GM12878 (cell line): ENCODE measurements at regions not wholly inside any gene's neighbourhood (a gene's known extent, or its start where the extent isn't known, plus 50 kb on each side); places are given as distances from the start of the nearest gene placed in this dataset.

Experiments used
- ATAC-seq: fragments of 200-7000 bp; cut with Tn5 transposase; 3 replicates; pipeline ENCODE4 v1.9.1; 2020; ENCODE audit warnings: mild to moderate bottlenecking, moderate library complexity
- BruUV-seq: library from RNA; stranded (reverse); fragments of 400-500 nt; replicated peaks from 2 replicates; lab custom pipeline; 2021; lab: Mats Ljungman, UMichigan
- CTCF ChIA-PET: fragments of 300-600 bp; sonication (Branson Sonifier 250); formaldehyde crosslinking; extraction: SDS; loops from one replicate; lab custom pipeline; 2021; ENCODE audit warnings: inconsistent platforms; lab: Yijun Ruan, JAX
- POLR2A ChIA-PET: fragments of 350-600 bp; formaldehyde crosslinking; extraction: SDS; loops from one replicate; lab custom pipeline; 2021; ENCODE audit warnings: inconsistent platforms; lab: Charles Lee
- RAD21 ChIA-PET: fragments of 300-600 bp; sonication (Branson Sonifier 250); formaldehyde crosslinking; loops from one replicate; lab custom pipeline; 2023; ENCODE audit warnings: antibody characterized with exemption; ENCODE audit not compliant: unreplicated experiment; lab: Charles Lee
- SMC1A ChIA-PET: fragments of 300-600 bp; sonication (Branson Sonifier 250); formaldehyde crosslinking; loops from one replicate; lab custom pipeline; 2023; ENCODE audit not compliant: unreplicated experiment, uncharacterized antibody; lab: Charles Lee
- DNase-seq: peaks from one replicate; pipeline ENCODE4 v3.0.0-alpha.2; 2011; ENCODE audit warnings: low read depth, low spot score
- FAIRE-seq: peaks from 3 replicates; lab custom pipeline; 2011; peaks lifted over from hg19 to GRCh38; lab: Jason Lieb, UNC
- H2AFZ ChIP-seq: 2 replicates; pipeline ENCODE4 v1.6.0; 2011; ENCODE audit warnings: low read depth, low read length, control low read depth; ENCODE audit not compliant: control insufficient read depth
- H3K27ac ChIP-seq: 2 replicates; pipeline ENCODE4 v1.5.1; 2011; ENCODE audit warnings: control low read depth; ENCODE audit not compliant: control insufficient read depth, insufficient read depth
- H3K27me3 ChIP-seq, 2 experiments: replicated peaks in 1 of 2; 2 replicates each; pipeline versions ENCODE4 v1.6.0 to v1.6.1; 2011; ENCODE audit warnings: low read length in 1 of 2; ENCODE audit not compliant: control insufficient read depth in 2 of 2, insufficient read depth in 2 of 2
- H3K36me3 ChIP-seq, 2 experiments: 2 replicates each; pipeline ENCODE4 v1.5.1; 2011; ENCODE audit warnings: low read length in 1 of 2; ENCODE audit not compliant: control insufficient read depth in 2 of 2, insufficient read depth in 2 of 2
- H3K4me1 ChIP-seq: 2 replicates; pipeline ENCODE4 v1.6.1; 2011; ENCODE audit warnings: mild to moderate bottlenecking, low read length, moderate library complexity, mixed read lengths; ENCODE audit not compliant: control insufficient read depth, insufficient read depth
- H3K4me2 ChIP-seq: 2 replicates; pipeline ENCODE4 v1.6.0; 2011; ENCODE audit warnings: control low read depth; ENCODE audit not compliant: control insufficient read depth, insufficient read depth
- H3K4me3 ChIP-seq: fragments of 200-600 bp; sonication (generic); 2 replicates; pipeline ENCODE4 v1.5.1; 2016
- H3K79me2 ChIP-seq: 2 replicates; pipeline ENCODE4 v1.6.0; 2011; ENCODE audit warnings: low read length; ENCODE audit not compliant: control insufficient read depth, insufficient read depth
- H3K9ac ChIP-seq: 2 replicates; pipeline ENCODE4 v1.8.0; 2011; ENCODE audit warnings: low read length, control low read depth, mixed read lengths; ENCODE audit not compliant: control insufficient read depth, insufficient read depth
- H3K9me3 ChIP-seq: replicated peaks from 3 replicates; pipeline ENCODE4 v1.5.1; 2011; ENCODE audit warnings: mild to moderate bottlenecking, low read length; ENCODE audit not compliant: control insufficient read depth, insufficient read depth
- H4K20me1 ChIP-seq: 2 replicates; pipeline ENCODE4 v1.6.0; 2011; ENCODE audit not compliant: control insufficient read depth, insufficient read depth
- CBFB ChIP-seq: IDR thresholded peaks from 2 replicates; pipeline ENCODE4 v1.6.1; 2016; ENCODE audit warnings: antibody characterized with exemption, low read depth
- CBX3 ChIP-seq: fragments of 200-600 bp; sonication (generic); IDR thresholded peaks from 2 replicates; pipeline ENCODE4 v1.6.1; 2016; ENCODE audit warnings: low read depth, borderline replicate concordance
- CHD1 ChIP-seq: IDR thresholded peaks from 2 replicates; pipeline ENCODE4 v1.6.1; 2012; ENCODE audit warnings: low read depth, low read length, improper control_type of control experiment
- CREM ChIP-seq: IDR thresholded peaks from 2 replicates; pipeline ENCODE4 v1.6.1; 2014; ENCODE audit warnings: antibody characterized with exemption, low read depth
- EP300 ChIP-seq, 2 experiments: fragments of 150-350 bp in 1 of 2; IDR thresholded peaks; 2 replicates each; pipeline ENCODE4 v1.6.1; 2011 to 2012; ENCODE audit warnings: low read depth in 2 of 2, low read length in 2 of 2, borderline replicate concordance in 1 of 2, improper control_type of control experiment in 1 of 2, inconsistent platforms in 1 of 2; ENCODE audit not compliant: control insufficient read depth in 1 of 2
- IKZF2 ChIP-seq, 2 experiments: fragments of 450-650 bp; IDR thresholded peaks; 2 replicates each; pipeline ENCODE4 v1.6.1; 2017; ENCODE audit warnings: mild to moderate bottlenecking in 2 of 2, moderate library complexity in 2 of 2
- SIX5 ChIP-seq: IDR thresholded peaks from 2 replicates; pipeline ENCODE4 v1.6.1; 2011; ENCODE audit warnings: mild to moderate bottlenecking, low read depth, low read length, moderate library complexity; ENCODE audit not compliant: severe bottlenecking
- ZNF274 ChIP-seq: IDR thresholded peaks from one replicate; pipeline ENCODE4 v1.8.0; 2011; ENCODE audit not compliant: insufficient read length, insufficient read depth
- WGBS: methylation state at CpG from one replicate; pipeline ENCODE4 v1.1.6; 2016; ENCODE audit warnings: low lambda C conversion rate; ENCODE audit not compliant: insufficient replicate concordance, insufficient coverage; ENCODE audit errors: missing lambda C conversion rate; 5-methylcytosine and 5-hydroxymethylcytosine counted together
- in situ Hi-C: fragments of 300-500 bp; cut with MboI; formaldehyde crosslinking; loops from 9 replicates; pipeline ENCODE4 v1.14.3; 2018; ENCODE audit warnings: mixed read lengths
- intact Hi-C: fragments of 100-400 bp; cut with micrococcal nuclease; formaldehyde crosslinking; loops from one replicate; pipeline ENCODE4 v1.14.2; 2022; ENCODE audit not compliant: unreplicated experiment
- TF ChIP-seq, protein P1 (sequence below): fragments of 450-650 bp; IDR thresholded peaks from 2 replicates; pipeline ENCODE4 v1.6.1; 2017; ENCODE audit warnings: borderline replicate concordance
- TF ChIP-seq, protein P2 (sequence below): fragments of 450-650 bp; IDR thresholded peaks from 2 replicates; pipeline ENCODE4 v1.6.1; 2018; ENCODE audit warnings: mild to moderate bottlenecking, low read depth, moderate library complexity; ENCODE audit not compliant: partially characterized antibody

DNA sequence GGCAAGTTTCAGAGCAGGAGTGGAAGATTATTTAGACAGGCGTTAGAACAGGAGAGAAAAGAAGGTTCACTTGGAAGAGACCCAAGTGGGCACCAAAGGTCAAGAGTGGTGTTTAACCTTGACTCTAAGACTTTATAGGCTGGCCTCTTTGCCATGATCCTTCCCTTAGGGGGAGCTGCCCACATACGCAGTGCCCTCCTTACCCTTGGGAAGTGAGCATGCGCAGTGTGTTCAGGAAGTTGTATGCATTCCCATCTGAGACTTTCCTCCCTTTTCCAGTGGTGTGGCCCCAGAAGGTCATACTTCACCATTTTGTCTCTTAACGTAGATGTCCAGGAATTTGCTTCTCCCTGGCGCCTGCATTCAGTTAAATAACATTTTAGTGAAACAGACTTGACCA, 95.8 kb downstream of the CXCL12 start:
- ChIA-PET RAD21 (no interaction called here), POLR2A (no interaction called here), SMC1A (no interaction called here), CTCF (no interaction called here)
- BruUV-seq: no TSS peak
- Histone ChIP-seq H2AFZ (no peak overlapping the region), H3K4me3 (no peak overlapping the region), H3K9ac (no peak overlapping the region), H3K27me3 (no peaks in the 10 kb centered on the region; a peak in 1 of 4 replicates), H3K27ac (no peak overlapping the region), H4K20me1 (no peaks in the 10 kb centered on the region), H3K4me2 (no peak overlapping the region), H3K36me3 (no peaks in the 10 kb centered on the region), H3K79me2 (no peaks in the 10 kb centered on the region), H3K4me1 (peaks cover 3% of the 10 kb centered on the region; the same call in 1 of the 2 replicates), H3K9me3 (no peaks in the 10 kb centered on the region)
- WGBS: 77% methylated on average over 5 of the region's 5 CpGs
- in situ Hi-C loops: no loop called here
- DNase-seq (no peak), FAIRE-seq (no peak), ATAC-seq (no peak)
- intact Hi-C loops: no loop called here
- TF ChIP-seq CBX3: no peak
- TF ChIP-seq CHD1: no peak
- no peak for TF ChIP-seq CBFB
- no peak for TF ChIP-seq SIX5
- TF ChIP-seq ZNF274: no peak
- TF ChIP-seq CREM: no peak
- TF ChIP-seq IKZF2 (IDR thresholded peaks at IDR 0.05): no peak
- TF ChIP-seq, protein P1, sequence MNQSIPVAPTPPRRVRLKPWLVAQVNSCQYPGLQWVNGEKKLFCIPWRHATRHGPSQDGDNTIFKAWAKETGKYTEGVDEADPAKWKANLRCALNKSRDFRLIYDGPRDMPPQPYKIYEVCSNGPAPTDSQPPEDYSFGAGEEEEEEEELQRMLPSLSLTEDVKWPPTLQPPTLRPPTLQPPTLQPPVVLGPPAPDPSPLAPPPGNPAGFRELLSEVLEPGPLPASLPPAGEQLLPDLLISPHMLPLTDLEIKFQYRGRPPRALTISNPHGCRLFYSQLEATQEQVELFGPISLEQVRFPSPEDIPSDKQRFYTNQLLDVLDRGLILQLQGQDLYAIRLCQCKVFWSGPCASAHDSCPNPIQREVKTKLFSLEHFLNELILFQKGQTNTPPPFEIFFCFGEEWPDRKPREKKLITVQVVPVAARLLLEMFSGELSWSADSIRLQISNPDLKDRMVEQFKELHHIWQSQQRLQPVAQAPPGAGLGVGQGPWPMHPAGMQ: no peak
- TF ChIP-seq, protein P2, sequence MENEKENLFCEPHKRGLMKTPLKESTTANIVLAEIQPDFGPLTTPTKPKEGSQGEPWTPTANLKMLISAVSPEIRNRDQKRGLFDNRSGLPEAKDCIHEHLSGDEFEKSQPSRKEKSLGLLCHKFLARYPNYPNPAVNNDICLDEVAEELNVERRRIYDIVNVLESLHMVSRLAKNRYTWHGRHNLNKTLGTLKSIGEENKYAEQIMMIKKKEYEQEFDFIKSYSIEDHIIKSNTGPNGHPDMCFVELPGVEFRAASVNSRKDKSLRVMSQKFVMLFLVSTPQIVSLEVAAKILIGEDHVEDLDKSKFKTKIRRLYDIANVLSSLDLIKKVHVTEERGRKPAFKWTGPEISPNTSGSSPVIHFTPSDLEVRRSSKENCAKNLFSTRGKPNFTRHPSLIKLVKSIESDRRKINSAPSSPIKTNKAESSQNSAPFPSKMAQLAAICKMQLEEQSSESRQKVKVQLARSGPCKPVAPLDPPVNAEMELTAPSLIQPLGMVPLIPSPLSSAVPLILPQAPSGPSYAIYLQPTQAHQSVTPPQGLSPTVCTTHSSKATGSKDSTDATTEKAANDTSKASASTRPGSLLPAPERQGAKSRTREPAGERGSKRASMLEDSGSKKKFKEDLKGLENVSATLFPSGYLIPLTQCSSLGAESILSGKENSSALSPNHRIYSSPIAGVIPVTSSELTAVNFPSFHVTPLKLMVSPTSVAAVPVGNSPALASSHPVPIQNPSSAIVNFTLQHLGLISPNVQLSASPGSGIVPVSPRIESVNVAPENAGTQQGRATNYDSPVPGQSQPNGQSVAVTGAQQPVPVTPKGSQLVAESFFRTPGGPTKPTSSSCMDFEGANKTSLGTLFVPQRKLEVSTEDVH: no peak
- TF ChIP-seq EP300 (IDR thresholded peaks at IDR 0.05; ENCODE audit: borderline replicate concordance in 1 of 2, control insufficient read depth in 1 of 2, low read depth in 2 of 2, low read length in 2 of 2): no peak
